Activated naive CD8-positive, alpha-beta T cell treated with anti-CD3 and anti-CD28 coated beads, Interleukin-2, amount 50 U/mL, for 24 hours (primary cell): ENCODE measurements at regions not wholly inside any gene's neighbourhood (a gene's known extent, or its start where the extent isn't known, plus 50 kb on each side); places are given as distances from the start of the nearest gene placed in this dataset.

Experiments
- ATAC-seq: fragments of 150-1000 bp; cut with Tn5 transposase; one replicate; pipeline ENCODE4 v1.10.0; 2021
- DNase-seq: peaks from one replicate; pipeline ENCODE4 v3.0.0; 2021
- H3K27ac Mint-ChIP-seq: one replicate; pipeline ENCODE4 v1.8.0; 2021; ENCODE audit warnings: mild to moderate bottlenecking, mixed read lengths
- H3K27me3 Mint-ChIP-seq: one replicate; pipeline ENCODE4 v1.8.0; 2021; ENCODE audit warnings: mixed read lengths
- H3K36me3 Mint-ChIP-seq: one replicate; pipeline ENCODE4 v1.8.0; 2021; ENCODE audit warnings: low read depth, mixed read lengths
- H3K4me1 Mint-ChIP-seq: one replicate; pipeline ENCODE4 v1.8.0; 2021; ENCODE audit warnings: mixed read lengths
- H3K4me3 Mint-ChIP-seq: one replicate; pipeline ENCODE4 v1.8.0; 2021; ENCODE audit warnings: mild to moderate bottlenecking, moderate library complexity, mixed read lengths
- H3K9me3 Mint-ChIP-seq: one replicate; pipeline ENCODE4 v1.8.0; 2021; ENCODE audit warnings: mixed read lengths

- no peak overlapping the region for H3K4me3 Mint-ChIP-seq
- H3K36me3 Mint-ChIP-seq, result no peaks in the 10 kb centered on the region
- peaks cover 10% of the 10 kb centered on the region for H3K27me3 Mint-ChIP-seq
- DNase-seq (no peak), ATAC-seq (no peak)
- peaks cover 6% of the 10 kb centered on the region for H3K9me3 Mint-ChIP-seq
- no peak overlapping the region for H3K27ac Mint-ChIP-seq
- H3K4me1 Mint-ChIP-seq, result no peaks in the 10 kb centered on the region
Observed at GRCh38 chr22:49411236-49411635, 416.4 kb downstream of the BRD1 start.

- Mint-ChIP-seq H3K9me3 (peaks cover 6% of the 10 kb centered on the region), H3K4me1 (no peaks in the 10 kb centered on the region), H3K27ac (no peak overlapping the region), H3K4me3 (no peak overlapping the region), H3K27me3 (peaks cover 12% of the 10 kb centered on the region), H3K36me3 (no peaks in the 10 kb centered on the region)
- ATAC-seq, result no peak
- DNase-seq, result no peak
Observed at GRCh38 chr22:49408102-49408836, 419.4 kb downstream of the BRD1 start.

- Mint-ChIP-seq H3K9me3 (peaks cover 6% of the 10 kb centered on the region), H3K36me3 (no peaks in the 10 kb centered on the region), H3K4me1 (no peaks in the 10 kb centered on the region), H3K27ac (no peak overlapping the region), H3K27me3 (peaks cover 12% of the 10 kb centered on the region), H3K4me3 (no peak overlapping the region)
- no peak for ATAC-seq
- DNase-seq, result no peak
Observed at GRCh38 chr22:49406879-49407587, 420.6 kb downstream of the BRD1 start.

- Mint-ChIP-seq H3K27ac (no peak overlapping the region), H3K36me3 (no peaks in the 10 kb centered on the region), H3K4me3 (no peak overlapping the region), H3K9me3 (peaks cover 6% of the 10 kb centered on the region), H3K27me3 (peaks cover 6% of the 10 kb centered on the region), H3K4me1 (no peaks in the 10 kb centered on the region)
- DNase-seq (no peak), ATAC-seq (no peak)
Observed at GRCh38 chr22:49406047-49406650, 421.5 kb downstream of the BRD1 start.

- peaks cover 6% of the 10 kb centered on the region for H3K9me3 Mint-ChIP-seq
- H3K27ac Mint-ChIP-seq, result no peak overlapping the region
- ATAC-seq (no peak), DNase-seq (no peak)
- H3K27me3 Mint-ChIP-seq, result peaks cover 6% of the 10 kb centered on the region
- no peak overlapping the region for H3K4me3 Mint-ChIP-seq
- no peaks in the 10 kb centered on the region for H3K36me3 Mint-ChIP-seq
- no peaks in the 10 kb centered on the region for H3K4me1 Mint-ChIP-seq
Observed at GRCh38 chr22:49405590-49405989, 422.1 kb downstream of the BRD1 start.

- H3K9me3 Mint-ChIP-seq, result peaks cover 5% of the 10 kb centered on the region
- ATAC-seq (peak; percentile 7), DNase-seq (no peak)
- H3K36me3 Mint-ChIP-seq, result no peaks in the 10 kb centered on the region
- peaks cover 6% of the 10 kb centered on the region for H3K27me3 Mint-ChIP-seq
- H3K4me3 Mint-ChIP-seq, result no peak overlapping the region
- H3K27ac Mint-ChIP-seq, result no peak overlapping the region
- H3K4me1 Mint-ChIP-seq, result no peaks in the 10 kb centered on the region
Observed at GRCh38 chr22:49404576-49405241, 423.0 kb downstream of the BRD1 start.

- Mint-ChIP-seq H3K27me3 (peaks cover 2% of the 10 kb centered on the region), H3K36me3 (no peaks in the 10 kb centered on the region), H3K27ac (no peak overlapping the region), H3K4me1 (no peaks in the 10 kb centered on the region), H3K9me3 (no peaks in the 10 kb centered on the region), H3K4me3 (no peak overlapping the region)
- ATAC-seq (no peak), DNase-seq (no peak)
Observed at GRCh38 chr22:49404020-49404419, 423.7 kb downstream of the BRD1 start.

- no peak overlapping the region for H3K27ac Mint-ChIP-seq
- no peaks in the 10 kb centered on the region for H3K36me3 Mint-ChIP-seq
- H3K4me1 Mint-ChIP-seq, result no peaks in the 10 kb centered on the region
- H3K27me3 Mint-ChIP-seq, result peaks cover 2% of the 10 kb centered on the region
- ATAC-seq (no peak), DNase-seq (no peak)
- H3K9me3 Mint-ChIP-seq, result no peaks in the 10 kb centered on the region
- no peak overlapping the region for H3K4me3 Mint-ChIP-seq
Observed at GRCh38 chr22:49403102-49403501, 424.6 kb downstream of the BRD1 start.

GRCh38 chr22:49402169-49402568, 425.5 kb downstream of the BRD1 start:
- Mint-ChIP-seq H3K9me3 (no peaks in the 10 kb centered on the region), H3K27me3 (peaks cover 2% of the 10 kb centered on the region), H3K4me1 (no peaks in the 10 kb centered on the region), H3K36me3 (no peaks in the 10 kb centered on the region), H3K4me3 (no peak overlapping the region), H3K27ac (no peak overlapping the region)
- DNase-seq (no peak), ATAC-seq (no peak)

GRCh38 chr22:49400941-49401598, 426.6 kb downstream of the BRD1 start:
- ATAC-seq, result no peak
- H3K27ac Mint-ChIP-seq, result no peak overlapping the region

GRCh38 chr22:49400136-49400940, 427.3 kb downstream of the BRD1 start:
- ATAC-seq (no peak), DNase-seq (no peak)
- H3K4me1 Mint-ChIP-seq, result no peaks in the 10 kb centered on the region
- no peak overlapping the region for H3K27ac Mint-ChIP-seq
- no peaks in the 10 kb centered on the region for H3K36me3 Mint-ChIP-seq
- H3K4me3 Mint-ChIP-seq, result no peak overlapping the region
- no peaks in the 10 kb centered on the region for H3K9me3 Mint-ChIP-seq
- H3K27me3 Mint-ChIP-seq, result peaks cover 2% of the 10 kb centered on the region

More at GRCh38 chr22:49400941-49401598, 426.6 kb downstream of the BRD1 start:
- Mint-ChIP-seq H3K36me3 (no peaks in the 10 kb centered on the region), H3K9me3 (no peaks in the 10 kb centered on the region), H3K27me3 (peaks cover 2% of the 10 kb centered on the region), H3K4me3 (no peak overlapping the region), H3K4me1 (no peaks in the 10 kb centered on the region)
- no peak for DNase-seq

- Mint-ChIP-seq H3K36me3 (no peaks in the 10 kb centered on the region), H3K4me1 (peaks cover 4% of the 10 kb centered on the region), H3K27ac (no peak overlapping the region), H3K9me3 (peaks cover 7% of the 10 kb centered on the region), H3K27me3 (no peaks in the 10 kb centered on the region), H3K4me3 (no peak overlapping the region)
- no peak for DNase-seq
- no peak for ATAC-seq
Observed at GRCh38 chr22:49398646-49399045, 429.0 kb downstream of the BRD1 start.

- H3K4me1 Mint-ChIP-seq, result peaks cover 4% of the 10 kb centered on the region
- peaks cover 1% of the 10 kb centered on the region for H3K36me3 Mint-ChIP-seq
- ATAC-seq (no peak), DNase-seq (no peak)
- no peak overlapping the region for H3K27ac Mint-ChIP-seq
- no peak overlapping the region for H3K4me3 Mint-ChIP-seq
- peaks cover 10% of the 10 kb centered on the region for H3K9me3 Mint-ChIP-seq
- H3K27me3 Mint-ChIP-seq, result no peaks in the 10 kb centered on the region
Observed at GRCh38 chr22:49398115-49398514, 429.6 kb downstream of the BRD1 start.

- ATAC-seq (no peak), DNase-seq (no peak)
- Mint-ChIP-seq H3K27ac (no peak overlapping the region), H3K36me3 (peaks cover 1% of the 10 kb centered on the region), H3K4me1 (peaks cover 4% of the 10 kb centered on the region), H3K4me3 (no peak overlapping the region), H3K27me3 (peaks cover under 1% of the 10 kb centered on the region), H3K9me3 (peaks cover 10% of the 10 kb centered on the region)
Observed at GRCh38 chr22:49396817-49397216, 430.9 kb downstream of the BRD1 start.
